IMR-90 (cell line): ENCODE measurements at regions not wholly inside any gene's neighbourhood (a gene's known extent, or its start where the extent isn't known, plus 50 kb on each side); places are given as distances from the start of the nearest gene placed in this dataset.
A peak's percentile ranks its signal among the peaks of the same experiment; 100 is the strongest.

ENCODE experiments used
- ATAC-seq: fragments of 200-7000 bp; cut with Tn5 transposase; 2 replicates; pipeline ENCODE4 v1.9.1; 2020; ENCODE audit warnings: low read depth, mild to moderate bottlenecking, moderate library complexity
- BruUV-seq: library from RNA; stranded (reverse); fragments of 400-500 nt; replicated peaks from 2 replicates; lab custom pipeline; 2021; lab: Mats Ljungman, UMichigan
- CTCF ChIA-PET: fragments of 300-600 bp; formaldehyde crosslinking; extraction: SDS; loops from one replicate; lab custom pipeline; 2021; ENCODE audit warnings: antibody characterized with exemption; lab: Yijun Ruan, JAX
- POLR2A ChIA-PET: fragments of 300-600 bp; sonication (Branson Sonifier 250); formaldehyde crosslinking; loops from one replicate; lab custom pipeline; 2022; ENCODE audit warnings: antibody characterized with exemption; ENCODE audit not compliant: unreplicated experiment; lab: Charles Lee
- DNase-seq: peaks from one replicate; pipeline ENCODE4 v3.0.0; 2013
- H2AFZ ChIP-seq: replicated peaks from 2 replicates; pipeline ENCODE3; 2013; ENCODE audit warnings: low read length, mild to moderate bottlenecking; ENCODE audit not compliant: poor library complexity
- H2AK5ac ChIP-seq: 2 replicates; pipeline ENCODE4 v1.6.1; 2013; ENCODE audit warnings: low read depth, low read length, inconsistent platforms
- H2AK9ac ChIP-seq: replicated peaks from 2 replicates; pipeline ENCODE3; 2013; ENCODE audit warnings: mild to moderate bottlenecking, low read depth, low read length, moderate library complexity; ENCODE audit not compliant: poor library complexity
- H2BK120ac ChIP-seq: 2 replicates; pipeline ENCODE4 v1.6.1; 2013; ENCODE audit warnings: low read depth, low read length, inconsistent platforms
- H2BK15ac ChIP-seq: 3 replicates; pipeline ENCODE4 v1.6.1; 2013; ENCODE audit warnings: low read depth, low read length, inconsistent platforms
- H2BK20ac ChIP-seq: 2 replicates; pipeline ENCODE4 v1.6.1; 2013; ENCODE audit warnings: low read depth, mild to moderate bottlenecking, inconsistent platforms, low read length, moderate library complexity
- H2BK5ac ChIP-seq: 2 replicates; pipeline ENCODE4 v1.6.1; 2013; ENCODE audit warnings: mild to moderate bottlenecking, low read depth, low read length, inconsistent platforms; ENCODE audit not compliant: poor library complexity, severe bottlenecking
- H3K14ac ChIP-seq: replicated peaks from 2 replicates; pipeline ENCODE4 v1.6.1; 2013; ENCODE audit warnings: low read depth, low read length, inconsistent platforms
- H3K18ac ChIP-seq: 2 replicates; pipeline ENCODE4 v1.6.1; 2013; ENCODE audit warnings: low read depth, low read length, control low read depth
- H3K23ac ChIP-seq: 2 replicates; pipeline ENCODE4 v1.6.1; 2013; ENCODE audit warnings: low read depth, low read length, inconsistent platforms
- H3K27ac ChIP-seq: 2 replicates; pipeline ENCODE4 v1.5.1; 2013; ENCODE audit warnings: mild to moderate bottlenecking, control low read depth, low read length; ENCODE audit not compliant: insufficient read depth
- H3K27me3 ChIP-seq: 2 replicates; pipeline ENCODE4 v1.6.1; 2013; ENCODE audit warnings: low read length; ENCODE audit not compliant: control insufficient read depth, insufficient read depth
- H3K36me3 ChIP-seq: 2 replicates; pipeline ENCODE4 v1.6.1; 2013; ENCODE audit warnings: low read length, mixed read lengths; ENCODE audit not compliant: control insufficient read depth, insufficient read depth
- H3K4ac ChIP-seq: 2 replicates; pipeline ENCODE4 v1.6.1; 2013; ENCODE audit warnings: low read depth, low read length, inconsistent platforms
- H3K4me1 ChIP-seq: 2 replicates; pipeline ENCODE4 v1.6.1; 2013; ENCODE audit warnings: low read length, mixed read lengths; ENCODE audit not compliant: control insufficient read depth, insufficient read depth
- H3K4me2 ChIP-seq: 2 replicates; pipeline ENCODE4 v1.6.1; 2013; ENCODE audit warnings: low read depth, mild to moderate bottlenecking, control low read depth, low read length, moderate library complexity
- H3K4me3 ChIP-seq: 2 replicates; pipeline ENCODE4 v1.5.1; 2013; ENCODE audit warnings: low read depth, mild to moderate bottlenecking, control low read depth, low read length, moderate library complexity; ENCODE audit not compliant: insufficient read depth
- H3K56ac ChIP-seq: 2 replicates; pipeline ENCODE4 v1.6.1; 2013; ENCODE audit warnings: low read length, inconsistent platforms; ENCODE audit not compliant: insufficient read depth; ENCODE audit errors: extremely low read depth
- H3K79me1 ChIP-seq, 2 experiments: 2 replicates each; pipeline ENCODE4 v1.6.1; 2013; ENCODE audit warnings: low read length in 2 of 2, inconsistent platforms in 1 of 2, low read depth in 1 of 2
- H3K9ac ChIP-seq: 2 replicates; pipeline ENCODE4 v1.6.1; 2013; ENCODE audit warnings: low read depth, low read length, control low read depth
- H3K9me1 ChIP-seq: 2 replicates; pipeline ENCODE4 v1.6.1; 2013; ENCODE audit warnings: low read length, inconsistent platforms; ENCODE audit not compliant: insufficient read depth
- H3K9me3 ChIP-seq: 2 replicates; pipeline ENCODE4 v1.6.1; 2013; ENCODE audit warnings: low read length; ENCODE audit not compliant: control insufficient read depth, insufficient read depth
- H4K20me1 ChIP-seq: 2 replicates; pipeline ENCODE4 v1.6.1; 2013; ENCODE audit warnings: low read length, inconsistent platforms; ENCODE audit not compliant: insufficient read depth
- H4K5ac ChIP-seq: 2 replicates; pipeline ENCODE4 v1.6.1; 2013; ENCODE audit warnings: mild to moderate bottlenecking, low read depth, low read length, control low read depth
- H4K8ac ChIP-seq, 2 experiments: 2 replicates each; pipeline ENCODE4 v1.6.1; 2013; ENCODE audit warnings: low read depth in 2 of 2, low read length in 2 of 2, control low read depth in 1 of 2, inconsistent platforms in 1 of 2
- H4K91ac ChIP-seq: 2 replicates; pipeline ENCODE4 v1.6.1; 2013; ENCODE audit warnings: low read depth, low read length, inconsistent platforms; ENCODE audit not compliant: insufficient read depth
- CEBPB ChIP-seq: IDR thresholded peaks from 2 replicates; pipeline ENCODE4 v1.6.1; 2012; ENCODE audit warnings: low read depth, low read length, improper control_type of control experiment
- CTCF ChIP-seq: conservative IDR thresholded peaks from 2 replicates; pipeline ENCODE4 v1.5.1; 2012; ENCODE audit warnings: mild to moderate bottlenecking, low read depth, low read length, improper control_type of control experiment
- MXI1 ChIP-seq: IDR thresholded peaks from 2 replicates; pipeline ENCODE4 v1.6.1; 2012; ENCODE audit warnings: low read depth, mild to moderate bottlenecking, low read length, moderate library complexity, borderline replicate concordance
- RAD21 ChIP-seq: IDR thresholded peaks from 2 replicates; pipeline ENCODE4 v1.6.1; 2012; ENCODE audit warnings: low read length, improper control_type of control experiment
- WGBS, 2 experiments: methylation state at CpG; one replicate each; pipeline versions ENCODE4 v1.1.5 to v1.1.7; 2013; ENCODE audit warnings: missing lambda C conversion rate in 2 of 2; ENCODE audit not compliant: insufficient read length in 1 of 2; ENCODE audit errors: extremely low coverage in 2 of 2; 5-methylcytosine and 5-hydroxymethylcytosine counted together
- dilution Hi-C: fragments of 300-500 bp; cut with HindIII; formaldehyde crosslinking; loops from one replicate; pipeline ENCODE4 v1.14.3; 2018; ENCODE audit warnings: low sequenced_read_pairs; ENCODE audit not compliant: unreplicated experiment
- in situ Hi-C: fragments of 300-500 bp; cut with MboI; formaldehyde crosslinking; loops from 3 replicates; pipeline ENCODE4 v1.14.3; 2019; ENCODE audit warnings: low sequenced_read_pairs, inconsistent platforms, mixed read lengths
- intact Hi-C: fragments of 100-400 bp; cut with micrococcal nuclease; formaldehyde crosslinking; loops from 2 replicates; pipeline ENCODE4 v1.10.0; 2022

GRCh38 chr9:115296831-115297565, 179.0 kb upstream of the TNC start:
- Histone ChIP-seq H3K23ac (no peak overlapping the region), H3K4me3 (no peak overlapping the region), H3K9me3 (no peaks in the 10 kb centered on the region), H3K4me1 (peaks cover 6% of the 10 kb centered on the region), H3K36me3 (no peaks in the 10 kb centered on the region), H3K9ac (no peak overlapping the region), H3K27me3 (no peaks in the 10 kb centered on the region), H4K5ac (no peak overlapping the region), H3K14ac (no peak overlapping the region), H3K27ac (no peak overlapping the region), H2BK15ac (no peak overlapping the region), H2AK5ac (no peak overlapping the region), H3K56ac (no peak overlapping the region), H3K9me1 (peaks cover 3% of the 10 kb centered on the region; the same call in 1 of the 2 replicates), H4K20me1 (no peaks in the 10 kb centered on the region), H2BK120ac (no peak overlapping the region), H2AK9ac (no peak overlapping the region), H4K91ac (peak overlapping the region; percentile 21; the same call in 1 of the 2 replicates), H2AFZ (peak overlapping the region; percentile 16), H2BK20ac (peak overlapping the region; percentile 29; the same call in 1 of the 2 replicates), H3K79me1 (no peaks in the 10 kb centered on the region), H2BK5ac (peak overlapping the region; percentile 23), H3K4me2 (no peak overlapping the region), H3K18ac (no peak overlapping the region), H3K4ac (no peak overlapping the region; the same call in 1 of the 2 replicates), H4K8ac (no peak overlapping the region)
- DNase-seq (no peak), ATAC-seq (peak; percentile 14; the same call in 1 of the 2 replicates)
- no TSS peak for BruUV-seq
- in situ Hi-C loops = no loop called here
- intact Hi-C loops = no loop called here
- ChIA-PET CTCF (no interaction called here), POLR2A (no interaction called here)
- WGBS, 2 experiments = no CpG with 5 or more reads among the region's 1 CpG
- dilution Hi-C loops = no loop called here
- TF ChIP-seq CTCF (no peak), CEBPB (peak; percentile 32; the same call in 1 of the 2 replicates), MXI1 (no peak), RAD21 (no peak)
